HL-60 (cell line): ENCODE measurements at regions not wholly inside any gene's neighbourhood (a gene's known extent, or its start where the extent isn't known, plus 50 kb on each side); places are given as distances from the start of the nearest gene placed in this dataset.

ENCODE experiments used
- CTCF ChIP-seq: IDR thresholded peaks from one replicate; pipeline ENCODE4 v1.5.1; 2011; ENCODE audit warnings: low read length, control low read depth, inconsistent platforms; ENCODE audit not compliant: insufficient read depth
- POLR2AphosphoS5 ChIP-seq: IDR thresholded peaks from 2 replicates; pipeline ENCODE4 v1.6.1; 2012; ENCODE audit warnings: low read depth
- REST ChIP-seq: IDR thresholded peaks from 2 replicates; pipeline ENCODE4 v1.6.1; 2012; ENCODE audit warnings: low read depth; ENCODE audit not compliant: insufficient replicate concordance
- SPI1 ChIP-seq: IDR thresholded peaks from 2 replicates; pipeline ENCODE4 v1.6.1; 2012; ENCODE audit warnings: low read depth, mild to moderate bottlenecking, borderline replicate concordance

GRCh38 chr3:163877805-163878204 lies 1200.5 kb downstream of the SI start:
- TF ChIP-seq REST = no peak
- TF ChIP-seq CTCF = no peak
- no peak for TF ChIP-seq POLR2AphosphoS5
- no peak for TF ChIP-seq SPI1
